ENCODE measurements at regions not wholly inside any gene's neighbourhood (a gene's known extent, or its start where the extent isn't known, plus 50 kb on each side); places are given as distances from the start of the nearest gene placed in this dataset.
"Not testable (repeated sequence)": the region's sequence is repeated elsewhere in the genome, so short reads cannot be mapped to it uniquely, and the experiment has no call there.

DNA sequence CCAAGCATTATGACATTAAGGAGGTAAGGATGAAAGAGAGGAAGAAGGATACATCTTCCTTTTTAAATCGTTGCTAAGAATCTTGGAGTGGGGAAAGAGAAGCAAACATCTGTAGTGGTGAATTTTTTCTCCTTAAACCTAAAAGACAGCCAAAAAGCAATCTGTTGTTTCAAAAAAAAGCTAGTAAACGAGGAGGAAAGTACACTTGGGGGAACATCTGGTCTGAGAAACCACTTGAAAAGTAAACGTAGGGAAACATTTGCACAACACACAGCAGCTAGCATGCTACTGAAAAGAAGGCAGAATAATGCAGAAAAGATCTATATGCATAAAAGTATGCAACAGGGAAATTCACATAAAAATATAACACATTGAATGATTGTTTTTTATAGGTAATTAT, 1485.6 kb downstream of the PCDH19 start:
- Histone ChIP-seq H3K9me3 (no peaks in the 10 kb centered on the region), H3K27me3 (no peaks in the 10 kb centered on the region), H3K27ac (no peak overlapping the region), H3K36me3 (no peaks in the 10 kb centered on the region), H3K4me3 (no peak overlapping the region), H3K4me1 (ENCODE audit: insufficient read depth) (no peaks in the 10 kb centered on the region)
- 19 to 22% (median 21%) methylated on average over 3 of the region's 3 CpGs for WGBS, 3 donors
- DNase-seq = no peak
- TF ChIP-seq, protein P1, sequence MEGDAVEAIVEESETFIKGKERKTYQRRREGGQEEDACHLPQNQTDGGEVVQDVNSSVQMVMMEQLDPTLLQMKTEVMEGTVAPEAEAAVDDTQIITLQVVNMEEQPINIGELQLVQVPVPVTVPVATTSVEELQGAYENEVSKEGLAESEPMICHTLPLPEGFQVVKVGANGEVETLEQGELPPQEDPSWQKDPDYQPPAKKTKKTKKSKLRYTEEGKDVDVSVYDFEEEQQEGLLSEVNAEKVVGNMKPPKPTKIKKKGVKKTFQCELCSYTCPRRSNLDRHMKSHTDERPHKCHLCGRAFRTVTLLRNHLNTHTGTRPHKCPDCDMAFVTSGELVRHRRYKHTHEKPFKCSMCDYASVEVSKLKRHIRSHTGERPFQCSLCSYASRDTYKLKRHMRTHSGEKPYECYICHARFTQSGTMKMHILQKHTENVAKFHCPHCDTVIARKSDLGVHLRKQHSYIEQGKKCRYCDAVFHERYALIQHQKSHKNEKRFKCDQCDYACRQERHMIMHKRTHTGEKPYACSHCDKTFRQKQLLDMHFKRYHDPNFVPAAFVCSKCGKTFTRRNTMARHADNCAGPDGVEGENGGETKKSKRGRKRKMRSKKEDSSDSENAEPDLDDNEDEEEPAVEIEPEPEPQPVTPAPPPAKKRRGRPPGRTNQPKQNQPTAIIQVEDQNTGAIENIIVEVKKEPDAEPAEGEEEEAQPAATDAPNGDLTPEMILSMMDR (IDR thresholded peaks at IDR 0.05) = no peak
- TF ChIP-seq EP300 (IDR thresholded peaks at IDR 0.05) (no peak), POLR2A (IDR thresholded peaks at IDR 0.05) (no peak)
- intact Hi-C loops (cut with DNase I) = no loop called here

DNA sequence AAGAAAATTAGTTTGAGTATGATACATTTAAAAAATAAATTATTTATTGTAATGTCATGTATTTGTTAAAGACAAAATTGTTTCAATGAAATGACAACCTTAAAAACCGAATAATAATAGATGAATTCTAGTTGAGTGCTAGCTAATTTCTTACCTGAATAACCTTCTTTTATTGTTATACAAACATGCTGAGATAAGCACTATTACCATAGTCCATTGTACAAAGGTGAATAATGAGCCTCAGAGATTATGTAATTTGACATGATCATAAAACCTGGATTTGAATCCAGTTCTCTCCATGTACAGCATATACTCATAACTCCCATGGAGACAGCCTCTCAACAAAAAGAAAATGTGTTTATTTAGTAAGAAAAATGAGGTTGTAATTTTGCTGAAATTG, 1512.9 kb downstream of the PCDH19 start:
- Histone ChIP-seq H3K9me3 (no peaks in the 10 kb centered on the region), H3K36me3 (no peaks in the 10 kb centered on the region), H3K27ac (no peak overlapping the region), H3K4me1 (ENCODE audit: insufficient read depth) (no peaks in the 10 kb centered on the region), H3K4me3 (no peak overlapping the region), H3K27me3 (no peaks in the 10 kb centered on the region)
- DNase-seq = no peak
- WGBS, 3 donors = 67 to 82% (median 81%) methylated on average over 1 of the region's 1 CpG
- TF ChIP-seq POLR2A (IDR thresholded peaks at IDR 0.05) = no peak
- TF ChIP-seq, protein P1 (IDR thresholded peaks at IDR 0.05) = no peak
- no peak for TF ChIP-seq EP300 (IDR thresholded peaks at IDR 0.05)
- intact Hi-C loops (cut with DNase I) = no loop called here

DNA sequence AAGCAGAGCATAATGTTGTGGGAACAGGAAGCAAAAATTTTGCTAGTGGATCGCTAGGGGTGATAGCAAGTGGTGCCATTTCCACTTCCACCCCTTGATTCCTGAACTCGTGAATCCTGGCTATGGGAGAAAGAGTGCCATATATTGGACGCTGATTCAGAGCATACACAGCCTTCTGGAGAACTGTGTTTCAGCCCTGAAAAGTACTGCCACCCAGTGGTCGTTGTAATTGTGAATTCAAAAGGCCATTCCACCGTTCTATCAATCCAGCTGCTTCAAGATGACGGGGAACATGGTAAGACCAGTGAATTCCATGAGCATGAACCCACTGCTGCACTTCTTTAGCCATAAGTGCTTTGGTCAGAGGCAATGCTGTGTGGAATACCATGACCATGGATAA, 1559.4 kb downstream of the PCDH19 start:
- H3K4me3 ChIP-seq; intact Hi-C loops (cut with DNase I); DNase-seq; H3K36me3 ChIP-seq; H3K27me3 ChIP-seq; H3K27ac ChIP-seq; H3K4me1 ChIP-seq (ENCODE audit: insufficient read depth); H3K9me3 ChIP-seq: not testable (repeated sequence)
- 26 to 36% (median 36%) methylated on average over 6 of the region's 6 CpGs for WGBS, 3 donors
